CMK (cell line): ENCODE measurements at regions not wholly inside any gene's neighbourhood (a gene's known extent, or its start where the extent isn't known, plus 50 kb on each side); places are given as distances from the start of the nearest gene placed in this dataset.
"Not testable (repeated sequence)": the region's sequence is repeated elsewhere in the genome, so short reads cannot be mapped to it uniquely, and the experiment has no call there.

Source experiments
- DNase-seq: peaks from one replicate; pipeline ENCODE4 v3.0.0-alpha.2; 2010; ENCODE audit warnings: low read depth

DNA sequence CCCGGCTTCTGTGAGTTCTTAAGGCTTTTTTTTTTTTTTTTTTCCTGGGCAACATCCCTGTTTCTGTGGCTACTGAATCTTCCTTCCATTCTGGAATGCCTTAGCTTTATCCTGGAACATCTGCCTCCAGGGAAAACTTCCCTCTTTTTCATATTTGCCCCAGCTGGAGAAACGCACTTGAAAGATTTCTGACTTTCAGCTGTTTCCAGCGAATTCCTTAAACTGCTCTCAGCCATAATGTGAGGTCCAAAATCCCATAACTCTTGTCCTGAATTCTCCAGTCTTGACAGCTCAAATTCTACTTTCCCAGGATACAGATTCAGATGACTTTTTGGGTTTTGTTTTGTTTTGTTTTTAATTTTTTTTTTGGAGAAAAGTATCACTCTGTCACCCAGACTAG lies 263.6 kb upstream of the AUTS2 start:
- DNase-seq, result no peak

DNA sequence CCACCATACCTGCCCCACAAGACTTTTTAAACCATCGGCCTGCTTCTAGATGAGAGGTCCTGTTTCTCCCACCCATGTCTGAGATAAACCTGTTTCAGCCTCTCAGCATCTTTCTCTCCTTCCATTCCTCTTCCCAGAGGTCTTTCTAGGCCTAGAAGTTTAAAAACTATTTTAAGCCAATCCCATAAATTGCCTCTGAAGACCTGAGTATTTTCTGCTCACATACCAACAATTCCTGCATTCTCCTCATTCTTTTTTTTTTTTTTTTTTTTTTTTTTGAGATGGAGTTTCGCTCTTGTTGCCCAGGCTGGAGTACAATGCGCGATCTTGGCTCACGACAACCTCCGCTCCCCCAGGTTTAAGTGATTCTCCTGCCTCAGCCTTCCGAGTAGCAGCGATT lies 262.9 kb upstream of the AUTS2 start:
- DNase-seq, result no peak

DNA sequence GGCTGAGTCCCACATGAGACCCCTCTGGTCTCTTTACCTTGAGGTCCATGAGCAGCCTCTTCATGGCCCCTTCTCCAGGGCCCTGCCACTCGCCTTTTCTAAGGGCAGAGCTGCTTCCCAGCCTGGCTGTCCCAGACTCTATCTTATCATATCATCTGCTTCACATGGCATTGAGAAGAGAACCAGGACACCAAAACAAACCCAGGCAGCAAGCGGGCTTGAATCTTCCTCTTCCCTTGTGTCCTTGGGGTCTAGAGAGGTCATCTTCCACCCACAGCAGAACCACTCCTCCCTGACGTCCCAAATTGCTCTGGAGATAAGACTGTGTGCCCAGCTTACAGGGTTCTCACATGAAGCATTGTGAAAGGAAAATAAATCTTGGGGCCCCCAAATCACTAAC lies 261.3 kb upstream of the AUTS2 start:
- no peak for DNase-seq

DNA sequence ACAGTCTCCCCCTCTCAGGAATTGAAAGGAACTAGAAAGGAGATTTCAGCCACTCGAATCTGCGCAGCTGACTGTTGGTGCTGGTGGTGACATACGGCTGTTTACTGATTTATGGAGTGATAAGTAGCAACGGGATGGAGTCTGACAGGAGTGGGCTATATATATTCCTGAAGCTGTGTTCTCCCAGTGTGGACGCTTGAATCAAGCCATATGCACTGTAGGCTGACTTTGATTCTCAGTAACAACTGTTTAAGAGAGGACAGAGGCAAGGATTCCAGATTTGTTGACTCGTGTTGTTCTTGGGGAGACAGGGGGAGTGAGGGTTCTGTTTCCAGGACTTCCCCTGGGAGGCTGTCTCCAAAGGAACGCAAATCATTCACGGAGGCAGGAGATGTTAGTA lies 260.1 kb upstream of the AUTS2 start:
- no peak for DNase-seq

DNA sequence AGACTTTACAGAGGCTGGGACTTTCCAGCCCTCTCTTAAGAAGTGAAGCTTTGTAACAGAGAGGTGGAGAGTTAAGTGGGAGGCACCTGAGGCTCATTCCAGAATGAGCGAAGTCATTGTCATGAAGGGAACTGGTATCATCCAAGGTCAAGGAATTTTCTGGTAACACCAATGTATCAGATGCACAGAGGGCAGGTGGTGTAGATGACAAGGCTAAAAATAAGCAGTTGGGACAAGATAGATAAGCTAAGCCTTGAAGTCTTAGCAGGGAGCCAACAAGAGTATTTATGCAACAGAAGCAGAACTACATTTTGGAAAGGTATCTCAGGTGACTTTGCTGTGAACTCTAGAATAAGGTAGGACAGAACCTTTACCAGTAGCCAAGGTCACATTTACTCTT lies 257.0 kb upstream of the AUTS2 start:
- DNase-seq, result no peak

DNA sequence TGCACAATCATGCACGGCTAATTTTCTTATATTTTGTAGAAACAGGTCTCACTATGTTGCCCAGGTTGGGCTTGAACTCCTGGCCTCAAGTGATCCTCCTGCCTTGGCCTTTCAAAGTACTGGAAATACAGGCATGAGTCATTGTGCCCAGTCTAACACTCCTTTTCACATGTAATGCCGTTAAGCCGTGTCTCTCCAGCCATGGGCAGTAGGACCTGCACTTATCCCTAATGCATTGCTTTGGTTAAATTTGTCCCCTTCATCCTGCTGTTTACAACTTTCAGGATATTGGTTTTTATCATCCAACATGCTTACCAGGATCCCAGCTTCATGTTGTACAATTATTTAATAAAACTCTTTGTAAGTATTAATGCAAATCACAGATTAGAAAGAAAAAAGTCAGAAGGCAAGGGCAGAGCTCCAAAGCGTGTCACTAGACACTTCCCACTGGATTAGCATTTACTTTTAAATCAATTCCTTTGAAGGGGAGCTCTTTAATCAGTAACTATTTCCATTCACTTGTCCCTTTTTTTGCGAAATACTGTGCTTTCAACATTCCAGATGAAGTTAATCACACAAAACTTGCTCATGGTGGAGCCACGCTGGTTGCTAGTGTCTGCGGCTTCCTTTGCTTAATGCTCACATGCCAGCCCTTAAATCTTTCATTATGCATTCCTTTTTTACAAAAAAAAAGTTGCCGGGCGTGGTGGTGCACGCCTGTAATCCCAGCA lies 256.0 kb upstream of the AUTS2 start:
- no peak for DNase-seq

- DNase-seq, result no peak
Measured at GRCh38 chr7:69349291-69349690, 249.0 kb upstream of the AUTS2 start.

GRCh38 chr7:69358163-69358821 lies 240.0 kb upstream of the AUTS2 start:
- no peak for DNase-seq

- no peak for DNase-seq
Measured at GRCh38 chr7:69359003-69359700, 239.1 kb upstream of the AUTS2 start.

DNA sequence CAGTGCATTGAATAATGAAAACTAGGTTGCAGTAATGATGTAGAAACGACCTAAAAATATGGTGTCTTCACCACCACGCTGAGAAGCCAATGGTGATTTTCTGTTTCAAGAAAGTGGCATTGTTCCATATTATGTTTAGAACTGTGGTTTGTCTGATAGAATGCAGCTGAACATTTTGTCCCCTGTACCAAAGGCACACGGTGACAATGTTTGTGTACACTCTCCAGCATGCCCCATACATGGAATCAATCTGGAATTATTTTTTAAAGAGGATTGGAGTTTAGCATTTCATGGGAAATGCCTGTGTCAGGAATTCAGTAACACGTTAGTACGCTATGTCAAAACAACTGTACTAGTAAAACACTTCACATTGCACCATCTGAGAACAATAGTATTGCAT lies 237.4 kb upstream of the AUTS2 start:
- DNase-seq, result no peak

DNA sequence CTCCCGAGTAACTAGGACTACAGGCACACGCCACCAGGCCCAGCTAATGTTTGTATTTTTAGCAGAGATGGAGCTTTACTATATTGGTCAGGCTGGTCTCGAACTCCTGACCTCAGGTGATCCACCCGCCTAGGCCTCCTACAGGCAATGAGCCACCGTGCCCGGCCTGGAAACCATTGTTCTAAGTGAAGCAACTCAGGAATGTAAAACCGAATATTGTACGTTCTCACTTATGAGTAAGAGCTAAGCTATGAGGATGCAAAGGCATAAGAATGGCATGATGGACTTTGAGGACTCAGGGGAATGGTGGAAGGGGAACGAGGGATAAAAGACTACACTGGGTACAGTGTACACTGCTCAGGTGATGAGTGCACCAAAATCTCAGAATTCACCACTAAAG lies 235.1 kb upstream of the AUTS2 start:
- no peak for DNase-seq

DNA sequence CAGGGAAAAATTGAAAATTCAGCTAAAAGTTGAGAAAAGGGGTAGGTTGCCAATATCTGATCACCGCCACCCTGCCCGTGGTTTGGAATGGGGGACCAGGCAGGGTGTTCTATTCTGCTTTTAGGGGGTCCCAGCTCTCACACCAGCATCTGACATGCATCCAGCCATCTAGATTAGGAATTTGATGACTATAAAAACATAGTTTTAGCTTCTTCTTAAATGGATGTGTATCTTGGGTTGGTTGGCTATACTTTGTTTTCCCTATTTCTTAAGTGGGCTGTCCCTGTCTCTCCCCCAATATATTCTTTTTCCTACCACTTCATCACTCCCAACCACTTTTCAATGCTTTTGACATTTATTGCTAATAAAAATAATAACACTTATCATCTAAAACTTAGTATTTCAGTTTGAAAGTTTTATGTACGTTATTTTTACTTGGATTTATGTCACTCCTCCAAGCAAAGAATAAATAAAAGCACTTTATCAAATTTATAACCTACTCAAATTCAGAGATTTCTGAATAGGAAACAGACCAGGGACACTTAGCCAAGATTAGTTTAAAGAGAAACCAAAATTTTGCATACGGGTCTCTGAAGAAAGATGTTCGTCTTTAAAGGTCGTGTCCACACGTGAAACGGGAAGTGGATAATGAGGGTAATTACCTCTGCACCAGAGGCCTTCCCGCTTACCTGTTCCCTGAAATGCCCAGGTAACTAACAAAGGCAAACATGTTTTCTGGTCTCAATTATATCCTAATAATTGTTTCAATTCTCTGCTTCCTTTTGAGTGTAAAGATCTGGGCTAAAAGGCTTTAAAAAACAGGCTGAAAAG lies 233.2 kb upstream of the AUTS2 start:
- DNase-seq, result no peak

GRCh38 chr7:69365651-69366192 lies 232.6 kb upstream of the AUTS2 start:
- no peak for DNase-seq

GRCh38 chr7:69367780-69368179 lies 230.5 kb upstream of the AUTS2 start:
- DNase-seq, result no peak

- no peak for DNase-seq
Measured at GRCh38 chr7:69373171-69374043, 224.9 kb upstream of the AUTS2 start.

- DNase-seq, result no peak
Measured at GRCh38 chr7:69374044-69374425, 224.2 kb upstream of the AUTS2 start.

- no peak for DNase-seq
Measured at GRCh38 chr7:69377191-69377590, 221.1 kb upstream of the AUTS2 start.

DNA sequence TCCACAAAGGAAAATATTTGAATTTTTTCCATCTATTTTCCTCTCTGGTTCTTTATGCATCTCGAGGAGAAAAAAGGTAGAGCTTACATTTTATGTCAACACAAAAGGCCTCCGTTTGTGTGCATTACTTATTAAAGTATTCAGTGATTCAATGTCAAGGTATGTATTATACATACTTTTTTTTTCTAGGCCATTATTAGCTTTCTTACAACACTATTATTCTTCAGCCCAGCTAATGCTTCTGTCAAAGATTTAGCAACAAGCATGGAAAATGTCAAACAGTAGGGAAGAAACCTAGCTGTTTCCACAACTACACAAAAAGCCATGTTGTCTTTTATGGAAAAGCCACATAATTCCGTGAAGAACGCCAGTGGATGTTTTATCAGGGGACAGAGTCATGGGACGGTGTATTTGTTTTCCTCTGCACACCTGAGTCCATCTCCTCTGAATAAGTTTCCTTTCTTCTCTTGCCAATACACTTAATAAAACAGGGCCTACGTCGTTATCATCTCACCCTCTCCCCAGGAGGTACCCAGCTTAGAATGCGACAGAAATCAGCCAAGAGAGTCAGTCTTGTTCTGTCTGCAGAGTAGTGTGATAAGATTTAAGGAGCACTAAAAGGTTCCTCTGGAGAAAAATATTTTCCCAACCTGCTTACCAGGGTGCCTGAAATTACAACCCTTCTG lies 209.7 kb upstream of the AUTS2 start:
- DNase-seq, result no peak

DNA sequence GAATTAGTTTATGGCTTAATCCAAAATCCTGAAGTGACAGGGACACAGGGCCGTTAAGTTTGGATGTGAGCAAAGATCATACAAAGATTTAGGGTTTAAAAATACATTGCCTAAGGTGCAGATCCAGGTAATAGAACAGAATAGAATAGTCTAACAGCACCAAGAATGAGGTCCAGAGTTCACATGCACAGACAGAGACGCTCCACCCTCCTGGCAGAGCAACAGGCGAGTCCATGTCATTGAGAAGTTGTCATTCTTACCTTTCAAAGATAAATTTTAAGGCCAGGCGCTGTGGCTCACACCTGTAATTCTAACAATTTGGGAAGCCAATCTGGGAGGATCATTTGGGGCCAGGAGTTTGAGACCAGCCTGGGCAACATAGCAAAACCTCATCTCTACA lies 209.1 kb upstream of the AUTS2 start:
- DNase-seq, result no peak

DNA sequence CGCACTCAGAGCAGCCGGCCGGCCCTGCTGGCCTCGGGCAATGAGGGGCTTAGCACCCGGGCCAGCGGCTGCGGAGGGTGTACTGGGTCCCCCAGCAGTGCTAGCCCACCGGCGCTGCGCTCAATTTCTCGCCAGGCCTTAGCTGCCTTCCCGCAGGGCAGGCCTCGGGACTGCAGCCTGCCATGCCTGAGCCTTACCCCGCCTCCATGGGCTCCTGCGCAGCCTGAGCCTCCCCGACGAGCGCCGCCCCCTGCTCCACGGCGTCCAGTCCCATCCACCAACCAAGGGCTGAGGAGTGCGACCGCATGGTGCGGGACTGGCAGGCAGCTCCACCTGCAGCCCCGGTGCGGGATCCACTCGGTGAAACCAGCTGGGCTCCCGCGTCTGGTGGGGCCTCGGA lies 204.4 kb upstream of the AUTS2 start:
- DNase-seq, result not testable (repeated sequence)
